ENCODE measurements at regions not wholly inside any gene's neighbourhood (a gene's known extent, or its start where the extent isn't known, plus 50 kb on each side); places are given as distances from the start of the nearest gene placed in this dataset.
"Not testable (repeated sequence)": the region's sequence is repeated elsewhere in the genome, so short reads cannot be mapped to it uniquely, and the experiment has no call there.

DNA sequence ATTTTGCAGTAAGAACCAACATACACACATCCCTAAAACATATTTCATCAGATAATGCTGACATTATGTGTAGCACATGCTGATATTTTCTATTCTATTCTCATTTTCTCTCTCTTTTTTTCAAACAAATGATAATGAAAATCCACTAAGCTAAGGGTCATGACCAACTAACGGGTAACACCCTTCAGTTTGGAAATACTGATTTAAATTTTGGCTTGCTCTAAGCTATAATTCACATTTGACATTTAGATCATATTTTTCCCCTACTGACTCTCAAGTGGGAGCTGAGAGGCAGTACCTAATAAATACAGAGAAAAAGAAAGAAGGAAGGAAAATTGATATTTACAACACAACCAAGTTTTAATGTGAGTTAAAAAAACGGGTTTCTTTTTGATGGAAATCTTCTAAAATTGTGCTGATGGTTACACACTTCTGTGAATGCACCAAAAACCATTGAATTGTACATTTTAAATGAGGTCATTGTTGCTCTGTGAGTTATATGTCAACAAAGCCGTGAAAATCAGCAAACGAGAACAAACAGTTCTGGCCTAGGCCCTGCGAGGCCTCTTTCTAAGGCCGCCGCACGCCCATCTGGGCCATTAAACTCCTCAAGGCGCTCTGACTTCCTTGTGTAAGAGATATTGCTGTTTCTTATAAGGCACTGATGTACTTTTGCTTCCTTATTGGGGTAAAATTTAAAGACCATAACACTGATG lies 124.2 kb downstream of the GALR1 start:
- DNase-seq (ENCODE audit: low read depth in 2 of 2), result no peak

DNA sequence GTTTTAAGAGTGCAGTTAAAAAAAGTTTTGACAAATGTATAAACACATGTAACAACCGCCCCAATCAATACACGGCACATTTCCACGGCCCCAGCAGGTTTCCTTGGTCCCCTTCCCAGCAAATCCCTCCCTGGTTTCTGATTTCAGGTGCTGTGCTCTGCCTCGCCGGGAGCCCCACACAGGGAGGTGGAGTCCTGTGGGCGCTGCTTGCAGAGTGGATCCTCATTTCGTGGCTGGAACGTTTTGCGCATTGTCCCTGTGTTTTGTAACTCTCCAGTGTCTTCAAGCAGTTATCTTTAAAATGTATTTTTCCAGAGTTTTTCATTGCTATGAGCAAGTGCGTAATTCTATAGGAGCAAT lies 124.8 kb downstream of the GALR1 start:
- no peak for DNase-seq (ENCODE audit: low read depth in 2 of 2)

GRCh38 chr18:77376043-77376732 lies 126.5 kb downstream of the GALR1 start:
- DNase-seq (ENCODE audit: low read depth in 2 of 2), result no peak

DNA sequence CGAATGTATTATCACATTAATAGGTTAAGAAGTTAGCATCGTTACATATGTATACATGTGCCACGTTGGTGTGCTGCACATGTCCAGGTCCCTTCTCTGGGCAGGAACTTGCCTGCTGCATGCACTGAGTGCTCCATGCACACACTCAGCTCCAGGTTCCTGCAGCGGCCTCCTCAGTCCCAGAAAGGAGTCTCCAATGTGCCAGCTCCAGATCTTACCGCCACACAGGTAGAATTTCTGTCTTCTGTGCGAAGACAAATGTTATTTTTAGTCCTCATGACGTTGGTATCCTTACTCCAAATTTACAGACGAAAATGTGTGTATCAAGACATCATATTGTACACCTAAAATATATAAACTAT lies 127.1 kb downstream of the GALR1 start:
- DNase-seq (ENCODE audit: low read depth in 2 of 2), result no peak

DNA sequence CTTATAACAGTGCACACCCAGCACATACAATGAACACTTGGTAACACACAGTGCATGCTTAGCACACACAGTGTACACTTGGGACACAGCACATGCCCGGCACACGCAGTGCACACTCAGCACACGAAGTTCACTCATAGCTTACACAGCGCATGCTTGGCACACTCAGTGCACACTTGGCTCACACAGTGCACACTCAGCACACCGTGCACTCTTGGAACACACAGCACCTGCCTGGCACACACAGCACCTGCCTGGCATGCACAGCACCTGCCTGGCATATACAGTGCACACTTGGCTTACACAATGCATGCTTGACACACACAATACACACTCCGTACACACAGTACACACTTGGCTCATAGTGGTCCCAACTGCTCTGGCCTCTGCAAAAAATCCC lies 128.2 kb downstream of the GALR1 start:
- DNase-seq (ENCODE audit: low read depth in 2 of 2), result no peak

DNA sequence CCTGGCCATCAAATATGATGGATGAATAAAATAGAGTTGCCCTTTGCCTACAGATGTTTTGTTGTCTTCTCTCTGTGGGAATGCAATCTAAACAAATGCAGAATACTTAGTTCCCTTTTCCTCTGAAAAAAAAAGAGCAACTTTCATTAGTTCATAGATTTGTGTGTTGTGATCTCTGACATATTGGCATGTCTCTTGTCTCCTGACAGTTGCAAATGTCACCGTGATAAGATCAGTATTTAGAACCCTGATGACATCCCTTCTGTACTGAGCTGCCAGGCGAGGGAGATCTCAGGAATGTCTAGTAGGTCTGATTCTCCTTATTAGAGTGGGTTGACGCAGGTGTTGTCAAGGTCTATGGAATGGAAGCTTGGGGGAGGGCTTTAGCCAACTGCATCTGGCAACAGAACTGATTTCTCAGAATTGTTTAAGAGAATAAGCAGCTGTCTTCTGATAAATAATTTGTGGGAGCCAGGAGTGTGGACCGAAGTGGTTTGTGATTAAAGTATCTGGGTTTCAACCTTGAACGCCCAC lies 130.4 kb downstream of the GALR1 start:
- DNase-seq (ENCODE audit: low read depth in 2 of 2), result no peak

GRCh38 chr18:77380695-77381094 lies 131.0 kb downstream of the GALR1 start:
- no peak for DNase-seq (ENCODE audit: low read depth in 2 of 2)

GRCh38 chr18:77392321-77392720 lies 142.7 kb downstream of the GALR1 start:
- no peak for DNase-seq (ENCODE audit: low read depth in 2 of 2)

DNA sequence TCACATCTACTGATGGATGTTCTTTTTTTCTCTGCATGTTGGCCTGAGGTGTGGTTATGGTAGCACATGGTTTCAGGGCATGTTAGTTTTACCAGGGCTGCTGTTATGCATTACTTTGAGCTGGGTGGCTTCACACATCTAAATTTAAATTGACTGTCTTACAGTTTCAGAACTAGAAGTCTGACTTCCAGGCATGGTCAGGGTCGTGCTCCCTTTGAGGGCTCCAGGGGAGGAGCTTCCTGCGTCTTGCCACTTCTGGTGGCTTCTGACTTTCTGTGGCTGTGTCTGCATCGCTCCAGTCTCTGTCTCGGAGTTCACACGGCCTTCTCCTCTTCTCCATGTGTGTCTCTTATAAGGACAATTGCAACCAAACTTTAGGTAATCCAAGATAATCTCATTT lies 143.9 kb downstream of the GALR1 start:
- no peak for DNase-seq (ENCODE audit: low read depth in 2 of 2)

- DNase-seq (ENCODE audit: low read depth in 2 of 2), result no peak
Observed at GRCh38 chr18:77395953-77396352, 146.3 kb downstream of the GALR1 start.

DNA sequence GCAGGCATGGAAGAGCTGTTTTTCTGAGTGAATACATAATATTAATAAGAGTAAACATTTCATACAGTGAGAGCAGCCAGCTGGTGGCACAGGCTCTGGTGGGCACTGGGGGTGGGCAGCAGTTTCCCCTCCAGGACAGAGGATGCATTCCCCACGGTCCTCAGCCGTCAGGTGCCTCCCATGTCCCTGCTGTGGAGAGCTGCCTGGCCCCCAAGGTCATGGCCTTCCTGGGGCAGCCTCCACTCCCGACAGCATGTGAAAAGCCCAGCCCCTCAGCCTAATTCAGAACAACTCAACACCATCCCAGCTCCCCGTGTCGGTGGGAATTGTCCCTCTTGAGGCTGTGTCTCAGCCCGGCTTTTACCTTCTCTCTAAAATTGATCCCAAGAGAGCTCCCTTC lies 147.4 kb downstream of the GALR1 start:
- DNase-seq (ENCODE audit: low read depth in 2 of 2), result no peak

- no peak for DNase-seq (ENCODE audit: low read depth in 2 of 2)
Observed at GRCh38 chr18:77397617-77398016, 148.0 kb downstream of the GALR1 start.

DNA sequence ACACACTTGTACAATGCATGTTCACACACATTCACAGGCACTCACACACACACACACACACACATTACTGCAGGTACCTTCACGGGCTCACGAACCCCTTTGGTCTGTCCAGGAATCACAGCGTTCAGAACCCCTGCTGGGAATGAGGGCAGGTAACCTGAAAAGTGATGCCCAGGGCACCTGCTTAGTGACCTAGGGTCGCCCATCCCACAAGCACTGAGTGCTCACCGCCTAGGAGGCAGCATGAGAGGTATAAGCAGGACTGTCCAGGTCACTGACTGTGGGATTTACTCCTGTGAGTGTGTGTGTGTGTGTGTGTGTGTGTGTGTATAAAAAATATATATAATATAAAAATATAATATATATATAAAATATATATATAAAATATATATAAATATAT lies 150.9 kb downstream of the GALR1 start:
- DNase-seq (ENCODE audit: low read depth in 2 of 2), result no peak

DNA sequence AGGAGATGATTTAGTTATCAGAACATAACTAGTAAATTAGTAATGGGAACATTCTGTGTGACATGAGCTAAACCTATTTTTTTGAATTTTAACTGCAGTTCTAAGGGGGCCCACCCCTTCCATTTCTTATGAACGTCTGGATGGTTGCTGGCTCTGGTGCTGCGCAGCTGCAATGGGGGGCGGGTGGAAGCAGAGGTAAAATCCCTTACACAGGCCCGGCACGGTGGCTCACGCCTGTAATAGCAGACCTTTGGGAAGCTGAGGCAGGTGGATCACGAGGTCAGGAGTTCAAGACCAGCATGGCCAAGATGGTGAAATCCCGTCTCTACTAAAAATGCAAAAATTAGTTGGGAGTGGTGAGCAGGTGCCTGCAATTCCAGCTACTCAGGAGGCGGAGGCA lies 151.5 kb downstream of the GALR1 start:
- no peak for DNase-seq (ENCODE audit: low read depth in 2 of 2)

DNA sequence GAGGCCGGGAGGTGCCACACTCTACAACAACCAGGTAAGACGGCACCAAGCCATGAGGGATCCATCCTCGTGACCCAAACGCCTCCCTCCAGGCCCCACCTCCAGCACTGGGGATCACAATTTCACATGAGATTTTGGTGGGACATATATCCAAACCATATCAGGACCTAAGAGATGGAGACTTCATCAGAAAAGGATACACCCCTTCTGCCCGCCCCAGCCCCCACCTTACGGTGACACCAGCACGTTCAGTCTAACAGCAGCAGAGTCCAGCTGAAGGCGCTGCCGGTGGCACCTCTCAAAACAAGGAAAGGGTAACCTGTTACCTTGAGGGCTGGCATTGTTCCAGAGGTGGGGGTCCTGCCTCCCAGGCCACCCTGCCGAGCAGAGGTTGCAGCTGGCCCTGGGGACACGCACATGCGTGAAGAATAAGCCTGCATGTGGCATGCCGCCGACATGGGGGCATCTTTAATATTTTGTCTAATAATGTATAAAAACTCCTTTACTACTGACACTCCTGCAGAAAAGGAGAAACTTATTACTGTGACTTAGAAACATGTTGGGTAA lies 154.4 kb downstream of the GALR1 start:
- DNase-seq (ENCODE audit: low read depth in 2 of 2), result no peak

DNA sequence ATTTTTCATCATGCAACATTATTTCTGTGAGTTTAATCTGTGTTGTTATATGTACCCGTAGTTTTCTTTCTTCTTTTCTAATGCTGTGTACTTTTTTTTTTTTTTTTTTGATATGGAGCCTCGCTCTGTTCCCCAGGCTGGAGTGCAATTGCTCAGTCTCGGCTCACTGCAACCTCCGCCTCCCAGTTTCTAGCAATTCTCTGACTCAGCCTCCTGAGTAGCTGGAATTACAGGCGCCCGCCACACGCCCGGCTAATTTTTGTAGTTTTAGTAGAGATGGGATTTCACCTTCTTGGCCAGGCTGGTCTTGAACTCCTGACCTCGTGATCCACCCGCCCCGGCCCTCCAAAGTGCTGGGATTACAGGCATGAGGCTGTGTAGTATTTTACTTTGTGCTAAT lies 155.4 kb downstream of the GALR1 start:
- no peak for DNase-seq (ENCODE audit: low read depth in 2 of 2)

GRCh38 chr18:77407733-77408132 lies 158.1 kb downstream of the GALR1 start:
- no peak for DNase-seq (ENCODE audit: low read depth in 2 of 2)

DNA sequence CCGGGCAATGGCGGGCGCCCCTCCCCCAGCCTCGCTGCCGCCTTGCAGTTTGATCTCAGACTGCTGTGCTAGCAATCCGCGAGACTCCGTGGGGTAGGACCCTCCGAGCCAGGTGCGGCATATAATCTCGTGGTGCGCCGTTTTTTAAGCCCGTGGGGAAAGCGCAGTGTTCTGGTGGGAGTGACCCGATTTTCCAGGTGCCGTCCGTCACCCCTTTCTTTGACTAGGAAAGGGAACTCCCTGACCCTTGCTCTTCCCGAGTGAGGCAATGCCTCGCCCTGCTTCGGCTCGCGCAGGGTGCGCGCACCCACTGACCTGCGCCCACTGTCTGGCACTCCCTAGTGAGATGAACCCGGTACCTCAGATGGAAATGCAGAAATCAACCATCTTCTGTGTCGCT lies 171.9 kb downstream of the GALR1 start:
- not testable (repeated sequence) for DNase-seq (ENCODE audit: low read depth in 2 of 2)

GRCh38 chr18:77422974-77423867 lies 173.6 kb downstream of the GALR1 start:
- DNase-seq (ENCODE audit: low read depth in 2 of 2), result no peak

DNA sequence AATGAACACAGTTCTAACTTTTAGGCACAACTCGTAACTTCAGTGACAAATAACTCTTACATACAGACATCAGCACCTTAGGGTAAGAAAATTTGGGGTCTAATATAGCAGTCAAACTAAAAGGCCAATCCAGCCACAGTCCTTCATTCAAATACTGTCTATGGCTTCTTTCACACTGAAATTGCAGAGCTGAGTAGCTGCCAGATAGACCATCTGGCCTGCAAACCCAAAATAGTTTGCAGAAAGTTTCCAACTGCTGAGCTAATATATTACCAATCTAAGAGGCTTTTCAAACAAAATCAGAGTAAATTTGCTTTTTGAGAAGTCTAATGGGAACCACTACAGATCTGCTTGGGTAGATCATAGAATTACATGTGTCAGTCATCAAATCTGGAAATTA lies 183.4 kb downstream of the GALR1 start:
- DNase-seq (ENCODE audit: low read depth in 2 of 2), result no peak

DNA sequence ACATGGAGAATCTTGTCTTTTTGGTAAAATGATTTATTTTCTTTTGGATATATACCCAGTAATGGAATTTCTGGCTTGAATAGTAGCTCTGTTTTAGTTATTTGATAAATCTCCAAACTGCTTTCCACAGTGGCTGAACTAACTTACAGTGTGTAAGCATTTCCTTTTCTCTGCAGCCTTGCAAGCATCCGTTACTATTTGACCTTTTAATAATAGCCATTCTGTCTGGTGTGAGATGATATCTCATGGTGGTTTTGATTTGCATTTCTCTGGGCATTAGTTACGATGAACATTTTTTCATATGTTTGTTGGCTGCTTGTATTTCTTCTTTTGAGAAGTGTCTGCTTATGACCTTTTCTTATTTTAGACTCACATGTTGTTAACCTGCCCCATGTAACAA lies 190.2 kb downstream of the GALR1 start:
- no peak for DNase-seq (ENCODE audit: low read depth in 2 of 2)

- DNase-seq (ENCODE audit: low read depth in 2 of 2), result no peak
Observed at GRCh38 chr18:77442393-77442792, 192.7 kb downstream of the GALR1 start.
